Fibroblast of the conjunctiva (primary cell): ENCODE measurements at regions not wholly inside any gene's neighbourhood (a gene's known extent, or its start where the extent isn't known, plus 50 kb on each side); places are given as distances from the start of the nearest gene placed in this dataset.
"Not testable (repeated sequence)": the region's sequence is repeated elsewhere in the genome, so short reads cannot be mapped to it uniquely, and the experiment has no call there.

ENCODE experiments used
- DNase-seq: peaks from one replicate; pipeline ENCODE4 v3.0.0-alpha.2; 2010; ENCODE audit warnings: low read depth

GRCh38 chr14:58752771-58753201, 115.0 kb downstream of the DACT1 start:
- DNase-seq, result no peak

GRCh38 chr14:58755031-58755925, 117.5 kb downstream of the DACT1 start:
- DNase-seq, result no peak

GRCh38 chr14:58760121-58760520, 122.4 kb downstream of the DACT1 start:
- no peak for DNase-seq

- DNase-seq, result no peak
These were observed 124.9 kb downstream of the DACT1 start for GRCh38 chr14:58762629-58763028.

GRCh38 chr14:58763210-58763609, 125.4 kb downstream of the DACT1 start:
- no peak for DNase-seq

GRCh38 chr14:58765418-58765831, 127.7 kb downstream of the DACT1 start:
- no peak for DNase-seq

GRCh38 chr14:58765843-58766242, 128.1 kb downstream of the DACT1 start:
- no peak for DNase-seq

GRCh38 chr14:58769011-58769643, 131.4 kb downstream of the DACT1 start:
- no peak for DNase-seq

GRCh38 chr14:58769771-58770170, 132.0 kb downstream of the DACT1 start:
- DNase-seq, result no peak

- no peak for DNase-seq
These were observed 132.8 kb downstream of the DACT1 start for GRCh38 chr14:58770491-58770982.

- DNase-seq, result no peak
These were observed 133.3 kb downstream of the DACT1 start for GRCh38 chr14:58771016-58771415.

- DNase-seq, result no peak
These were observed 134.4 kb downstream of the DACT1 start for GRCh38 chr14:58772116-58772515.

- DNase-seq, result no peak
These were observed 135.2 kb downstream of the DACT1 start for GRCh38 chr14:58772794-58773620.

GRCh38 chr14:58774531-58774930, 136.8 kb downstream of the DACT1 start:
- no peak for DNase-seq

- DNase-seq, result not testable (repeated sequence)
These were observed 137.4 kb downstream of the DACT1 start for GRCh38 chr14:58775130-58775529.

- DNase-seq, result no peak
These were observed 138.8 kb downstream of the DACT1 start for GRCh38 chr14:58776516-58776915.

GRCh38 chr14:58777541-58777979, 139.8 kb downstream of the DACT1 start:
- DNase-seq, result no peak

GRCh38 chr14:58778202-58778601, 140.4 kb downstream of the DACT1 start:
- no peak for DNase-seq

- DNase-seq, result no peak
These were observed 141.6 kb downstream of the DACT1 start for GRCh38 chr14:58779376-58779775.

- DNase-seq, result no peak
These were observed 142.4 kb downstream of the DACT1 start for GRCh38 chr14:58780185-58780584.

GRCh38 chr14:58780605-58781004, 142.8 kb downstream of the DACT1 start:
- DNase-seq, result no peak

- DNase-seq, result no peak
These were observed 144.2 kb downstream of the DACT1 start for GRCh38 chr14:58782011-58782410.
